Stomach (tissue), 8 donors: ENCODE measurements at regions not wholly inside any gene's neighbourhood (a gene's known extent, or its start where the extent isn't known, plus 50 kb on each side); places are given as distances from the start of the nearest gene placed in this dataset.
"Not testable (repeated sequence)": the region's sequence is repeated elsewhere in the genome, so short reads cannot be mapped to it uniquely, and the experiment has no call there.

Experiments
- DNase-seq, 2 donors: peaks; one replicate each; pipeline versions ENCODE4 v3.0.0 to v3.0.0-alpha.2; 2013 to 2019
- H3K27ac ChIP-seq, 5 donors: fragments of 200-600 bp in 4 of 5; sonication (generic) in 4 of 5; one replicate each; pipeline ENCODE4 v1.5.1; 2013 to 2019; ENCODE audit warnings: mild to moderate bottlenecking in 1 of 5, moderate library complexity in 1 of 5
- H3K27me3 ChIP-seq, 3 donors: fragments of 200-600 bp; sonication (generic); one replicate each; pipeline ENCODE4 v1.5.1; 2017 to 2019; ENCODE audit warnings: mixed run types in 1 of 3
- H3K36me3 ChIP-seq, 4 donors: fragments of 200-600 bp; sonication (generic); 1 replicate in 3 of 4; 2 replicates in 1 of 4; pipeline ENCODE4 v1.5.1; 2016 to 2019
- H3K4me1 ChIP-seq, 4 donors: fragments of 200-600 bp; sonication (generic); one replicate each; pipeline ENCODE4 v1.5.1; 2016 to 2019
- H3K4me3 ChIP-seq, 4 donors: fragments of 200-600 bp; sonication (generic) in 3 of 4; one replicate each; pipeline ENCODE4 v1.5.1; 2016 to 2019; ENCODE audit warnings: mild to moderate bottlenecking in 1 of 4
- H3K9me3 ChIP-seq, 4 donors: fragments of 200-600 bp; sonication (generic); one replicate each; pipeline ENCODE4 v1.5.1; 2016 to 2019
- EP300 ChIP-seq: sonication (generic); formaldehyde crosslinking; IDR thresholded peaks from one replicate; pipeline ENCODE4 v1.6.1; 2017; ENCODE audit warnings: antibody characterized with exemption
- POLR2A ChIP-seq, 4 donors: fragments of 450-650 bp; IDR thresholded peaks; one replicate each; pipeline ENCODE4 v1.6.1; 2016; ENCODE audit warnings: antibody characterized with exemption in 4 of 4, control low read depth in 2 of 4, mild to moderate bottlenecking in 1 of 4, moderate library complexity in 1 of 4
- POLR2AphosphoS5 ChIP-seq, 3 donors: sonication (generic); formaldehyde crosslinking; IDR thresholded peaks; one replicate each; pipeline ENCODE4 v1.6.1; 2016; ENCODE audit warnings: antibody characterized with exemption in 3 of 3
- WGBS, 5 donors: extraction: QIAGEN DNeasy Blood & Tissue Kit in 3 of 5; methylation state at CpG; one replicate each; pipeline versions ENCODE4 v1.1.5 to v1.1.7; 2013 to 2018; 5-methylcytosine and 5-hydroxymethylcytosine counted together
- intact Hi-C: fragments of 100-400 bp; cut with DNase I; formaldehyde crosslinking; loops from one replicate; pipeline ENCODE4 v1.15.1; 2023; ENCODE audit warnings: low total_unique reads
- TF ChIP-seq, protein P1 (sequence below), 7 experiments: fragments of 450-650 bp in 4 of 7; fragments of 200-600 bp in 3 of 7; sonication (generic) in 3 of 7; IDR thresholded peaks; one replicate each; pipeline ENCODE4 v1.5.1; 2016 to 2019; ENCODE audit warnings: antibody characterized with exemption in 7 of 7, control low read depth in 2 of 7, mild to moderate bottlenecking in 1 of 7
- donor health status: healthy with polysubstance abuse.
- donor health status: Bipolar disorder and iron deficiency.
- donor health status: healthy.

DNA sequence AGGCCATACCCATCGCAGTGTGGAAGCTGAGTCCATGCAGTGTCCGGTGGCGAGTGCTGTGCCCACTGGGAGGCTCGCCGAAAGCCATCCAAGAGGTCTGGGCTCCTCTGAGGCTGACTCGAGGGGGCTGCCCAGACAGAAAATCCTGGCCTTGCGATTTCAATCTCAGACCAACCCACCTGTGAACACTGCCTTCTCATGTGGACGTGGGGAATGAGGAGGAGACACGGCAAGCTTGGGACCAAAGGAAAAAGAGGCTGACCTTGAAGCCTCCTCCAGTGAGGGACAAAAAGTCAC, 157.2 kb upstream of the AFDN start:
- Histone ChIP-seq H3K27me3 (no peaks in the 10 kb centered on the region), H3K27ac (no peak overlapping the region), H3K36me3 (no peaks in the 10 kb centered on the region), H3K4me1 (peaks cover 0 to 11% (median 5%) of the 10 kb centered on the region in 4 donors), H3K4me3 (no peak overlapping the region), H3K9me3 (no peaks in the 10 kb centered on the region)
- no peak for DNase-seq
- intact Hi-C loops = no loop called here
- TF ChIP-seq POLR2A (IDR thresholded peaks at IDR 0.05) (no peak), POLR2AphosphoS5 (IDR thresholded peaks at IDR 0.05) (no peak), EP300 (no peak)
- TF ChIP-seq, protein P1, sequence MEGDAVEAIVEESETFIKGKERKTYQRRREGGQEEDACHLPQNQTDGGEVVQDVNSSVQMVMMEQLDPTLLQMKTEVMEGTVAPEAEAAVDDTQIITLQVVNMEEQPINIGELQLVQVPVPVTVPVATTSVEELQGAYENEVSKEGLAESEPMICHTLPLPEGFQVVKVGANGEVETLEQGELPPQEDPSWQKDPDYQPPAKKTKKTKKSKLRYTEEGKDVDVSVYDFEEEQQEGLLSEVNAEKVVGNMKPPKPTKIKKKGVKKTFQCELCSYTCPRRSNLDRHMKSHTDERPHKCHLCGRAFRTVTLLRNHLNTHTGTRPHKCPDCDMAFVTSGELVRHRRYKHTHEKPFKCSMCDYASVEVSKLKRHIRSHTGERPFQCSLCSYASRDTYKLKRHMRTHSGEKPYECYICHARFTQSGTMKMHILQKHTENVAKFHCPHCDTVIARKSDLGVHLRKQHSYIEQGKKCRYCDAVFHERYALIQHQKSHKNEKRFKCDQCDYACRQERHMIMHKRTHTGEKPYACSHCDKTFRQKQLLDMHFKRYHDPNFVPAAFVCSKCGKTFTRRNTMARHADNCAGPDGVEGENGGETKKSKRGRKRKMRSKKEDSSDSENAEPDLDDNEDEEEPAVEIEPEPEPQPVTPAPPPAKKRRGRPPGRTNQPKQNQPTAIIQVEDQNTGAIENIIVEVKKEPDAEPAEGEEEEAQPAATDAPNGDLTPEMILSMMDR (IDR thresholded peaks at IDR 0.05) = no peak
- 89 to 97% (median 93%) methylated on average over 6 to 9 of the region's 9 CpGs for WGBS, 5 donors

DNA sequence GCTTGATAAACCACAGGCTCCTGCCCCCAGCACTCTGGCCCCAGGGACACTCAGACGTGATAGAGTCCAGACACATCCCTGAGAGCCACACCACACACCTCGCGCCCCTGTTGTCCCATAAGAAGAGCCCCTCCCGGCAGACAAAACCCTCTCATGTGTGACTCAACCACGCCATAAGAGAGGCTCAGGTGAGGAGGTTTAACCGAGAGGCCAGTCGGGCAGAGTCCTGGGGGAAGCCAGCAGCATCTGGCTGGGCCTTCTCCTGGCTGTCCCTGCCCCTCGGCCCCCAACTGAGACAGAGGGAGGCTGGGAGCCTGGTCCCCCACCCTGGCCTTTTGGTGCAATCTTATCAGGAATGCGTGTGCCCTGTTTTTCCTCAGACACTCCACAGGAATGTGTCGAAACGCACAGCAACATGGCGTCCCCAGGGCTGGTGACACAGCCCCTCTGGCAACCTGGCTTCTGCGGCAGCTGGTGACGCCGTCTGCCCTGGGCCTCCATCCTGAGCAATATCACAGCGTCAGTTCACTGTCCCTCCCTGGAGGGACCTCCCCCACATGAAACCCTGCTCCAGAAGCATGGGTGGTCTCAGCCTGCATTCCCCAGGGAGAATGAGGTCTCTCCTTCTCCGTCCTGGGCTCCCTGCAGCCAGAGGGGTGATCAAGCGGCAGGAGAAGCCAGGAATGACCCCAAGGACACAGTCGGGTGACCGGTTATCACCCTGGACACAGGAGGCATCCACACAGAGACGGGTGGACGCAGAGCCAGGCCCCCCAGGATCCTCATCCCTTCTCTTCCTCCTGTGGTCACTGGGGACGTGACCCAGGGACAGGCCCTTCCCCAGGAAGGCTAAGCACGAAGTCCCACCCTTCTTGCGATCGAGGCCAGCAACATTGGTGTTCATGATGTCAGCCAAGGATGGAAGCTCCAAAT, 156.6 kb upstream of the AFDN start:
- H3K36me3 ChIP-seq = no peaks in the 10 kb centered on the region
- H3K27ac ChIP-seq = no peak overlapping the region
- intact Hi-C loops = no loop called here
- no peaks in the 10 kb centered on the region for H3K9me3 ChIP-seq
- no peaks in the 10 kb centered on the region for H3K27me3 ChIP-seq
- 88 to 95% (median 93%) methylated on average over 21 to 26 of the region's 26 CpGs for WGBS, 5 donors
- no peak for DNase-seq
- H3K4me1 ChIP-seq = peaks cover 0 to 7% (median 4%) of the 10 kb centered on the region in 4 donors
- TF ChIP-seq POLR2A (IDR thresholded peaks at IDR 0.05) = no peak
- TF ChIP-seq POLR2AphosphoS5 (IDR thresholded peaks at IDR 0.05) = no peak
- no peak for TF ChIP-seq EP300
- TF ChIP-seq, protein P1 (IDR thresholded peaks at IDR 0.05) = no peak
- no peak overlapping the region for H3K4me3 ChIP-seq

DNA sequence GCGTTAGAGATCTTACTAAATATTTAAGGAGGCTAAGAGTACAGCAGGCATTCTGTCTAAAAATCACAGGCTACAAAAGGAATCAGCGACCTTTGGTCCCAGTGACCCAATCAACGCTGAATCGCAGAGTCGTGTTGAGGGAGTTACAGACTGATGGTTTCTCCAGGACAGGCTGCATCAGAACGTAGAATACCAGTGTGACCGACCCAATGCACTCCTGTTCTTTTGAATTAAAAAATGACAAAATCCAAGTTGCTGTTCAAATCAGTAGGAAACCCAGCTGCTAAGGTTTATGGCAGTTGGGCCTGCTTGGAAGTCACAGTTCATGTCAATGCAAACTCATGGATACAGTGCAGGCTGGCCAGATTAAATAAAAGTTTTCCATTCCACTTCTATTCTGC, 155.8 kb upstream of the AFDN start:
- Histone ChIP-seq H3K4me1 (peaks cover 6 to 15% (median 10%) of the 10 kb centered on the region in 4 donors), H3K27ac (no peak overlapping the region), H3K4me3 (no peak overlapping the region), H3K36me3 (no peaks in the 10 kb centered on the region), H3K27me3 (no peaks in the 10 kb centered on the region), H3K9me3 (no peaks in the 10 kb centered on the region)
- intact Hi-C loops = no loop called here
- WGBS, 5 donors = 87 to 95% (median 93%) methylated on average over 7 of the region's 7 CpGs
- no peak for DNase-seq
- TF ChIP-seq, protein P1 (IDR thresholded peaks at IDR 0.05) = no peak
- TF ChIP-seq POLR2AphosphoS5 (IDR thresholded peaks at IDR 0.05) = no peak
- TF ChIP-seq EP300 = no peak
- TF ChIP-seq POLR2A (IDR thresholded peaks at IDR 0.05) = no peak

DNA sequence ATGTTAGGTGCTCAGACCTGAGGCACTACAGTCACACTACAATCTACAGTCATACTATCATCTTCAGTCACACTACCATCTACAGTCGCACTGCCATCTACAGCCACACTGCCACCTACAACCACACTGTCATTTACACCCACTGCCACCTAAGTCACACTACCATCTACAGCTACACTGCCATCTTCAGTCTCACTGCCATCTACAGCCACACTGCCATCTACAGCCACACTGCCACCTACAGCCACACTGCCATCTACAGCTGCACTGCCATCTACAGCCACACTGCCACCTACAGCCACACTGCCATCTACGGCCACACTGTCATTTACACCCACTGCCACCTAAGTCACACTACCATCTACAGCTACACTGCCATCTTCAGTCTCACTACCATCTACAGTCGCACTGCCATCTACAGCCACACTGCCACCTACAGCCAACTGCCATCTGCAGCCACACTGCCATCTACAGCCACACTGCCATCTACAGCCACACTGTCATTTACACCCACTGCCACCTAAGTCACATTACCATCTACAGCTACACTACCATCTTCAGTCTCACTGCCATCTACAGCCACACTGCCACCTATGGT, 155.2 kb upstream of the AFDN start:
- 78 to 95% (median 94%) methylated on average over 3 of the region's 3 CpGs for WGBS, 5 donors
- H3K9me3 ChIP-seq, H3K4me3 ChIP-seq, H3K36me3 ChIP-seq, DNase-seq, H3K27ac ChIP-seq, intact Hi-C loops, H3K27me3 ChIP-seq: not testable (repeated sequence)
- H3K4me1 ChIP-seq = peaks cover 9 to 21% (median 16%) of the 10 kb centered on the region in 4 donors
